ENCODE measurements at regions not wholly inside any gene's neighbourhood (a gene's known extent, or its start where the extent isn't known, plus 50 kb on each side); places are given as distances from the start of the nearest gene placed in this dataset.

- no peak for DNase-seq
- Histone ChIP-seq H3K4me1 (ENCODE audit: insufficient read depth) (no peaks in the 10 kb centered on the region), H3K27ac (no peak overlapping the region)
These were observed 176.4 kb downstream of the TTC32 start for GRCh38 chr2:19725392-19725791.

DNA sequence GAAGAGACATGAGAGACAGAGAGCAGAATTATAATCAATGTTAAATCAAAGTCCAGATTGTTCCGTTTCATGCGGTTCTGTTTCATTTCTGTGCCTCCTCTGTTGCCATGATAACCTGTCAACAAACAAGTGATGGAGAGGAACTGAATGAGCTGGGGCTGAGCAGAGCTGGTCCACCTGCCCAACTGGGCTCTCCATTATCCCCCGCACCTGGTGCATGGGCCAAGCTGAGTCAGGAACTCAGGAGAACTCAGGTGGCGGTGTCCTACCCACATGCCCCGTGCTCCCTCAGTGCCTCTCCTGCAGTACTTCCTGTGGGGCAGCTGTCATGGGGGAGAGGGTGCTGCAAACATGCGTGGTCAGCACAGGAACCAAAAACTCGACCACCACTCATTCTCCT is 178.8 kb downstream of the TTC32 start:
- H3K36me3 ChIP-seq: no peaks in the 10 kb centered on the region
- WGBS, 3 donors: 87% methylated on average over 7 of the region's 7 CpGs
- no peak overlapping the region for H3K4me3 ChIP-seq
- intact Hi-C loops (cut with DNase I): no loop called here
- no peak overlapping the region for H3K27ac ChIP-seq
- H3K27me3 ChIP-seq: no peaks in the 10 kb centered on the region
- DNase-seq: no peak
- TF ChIP-seq CTCF (IDR thresholded peaks at IDR 0.05) (no peak), POLR2A (IDR thresholded peaks at IDR 0.05) (no peak), EP300 (IDR thresholded peaks at IDR 0.05) (no peak)
- H3K4me1 ChIP-seq (ENCODE audit: insufficient read depth): no peaks in the 10 kb centered on the region
- H3K9me3 ChIP-seq: no peaks in the 10 kb centered on the region

More at GRCh38 chr2:19725392-19725791, 176.4 kb downstream of the TTC32 start:
- TF ChIP-seq EP300 (IDR thresholded peaks at IDR 0.05) (no peak), CTCF (IDR thresholded peaks at IDR 0.05) (no peak), POLR2A (IDR thresholded peaks at IDR 0.05) (no peak)
- Histone ChIP-seq H3K9me3 (no peaks in the 10 kb centered on the region), H3K36me3 (no peaks in the 10 kb centered on the region), H3K27me3 (no peaks in the 10 kb centered on the region), H3K4me3 (no peak overlapping the region)
- WGBS, 3 donors: 87 to 92% (median 90%) methylated on average over 4 of the region's 4 CpGs
- intact Hi-C loops (cut with DNase I): no loop called here

DNA sequence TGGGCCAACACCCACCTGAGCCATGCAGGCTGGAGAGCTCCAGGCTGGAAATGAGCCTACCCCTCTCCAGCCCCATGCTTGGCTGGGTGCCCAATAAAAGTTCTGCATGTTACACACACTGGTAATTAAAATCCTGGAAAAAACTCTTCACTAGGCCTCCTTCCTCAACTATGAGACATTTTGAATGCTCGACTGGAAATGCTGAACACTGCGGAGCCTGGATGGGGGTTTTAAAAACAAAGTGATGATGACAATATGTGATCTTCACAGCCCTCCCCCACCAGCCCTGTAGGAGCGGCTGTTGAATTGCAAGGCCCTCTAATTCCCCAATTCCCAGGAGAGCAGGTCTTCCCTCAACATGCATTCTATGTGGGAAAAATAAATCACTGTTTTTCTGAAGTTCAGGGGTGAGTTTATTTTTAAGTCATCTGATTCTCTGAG is 179.2 kb downstream of the TTC32 start:
- Histone ChIP-seq H3K9me3 (no peaks in the 10 kb centered on the region), H3K4me3 (no peak overlapping the region), H3K4me1 (ENCODE audit: insufficient read depth) (no peaks in the 10 kb centered on the region), H3K27ac (no peak overlapping the region), H3K27me3 (no peaks in the 10 kb centered on the region), H3K36me3 (no peaks in the 10 kb centered on the region)
- TF ChIP-seq CTCF (IDR thresholded peaks at IDR 0.05): no peak
- TF ChIP-seq POLR2A (IDR thresholded peaks at IDR 0.05): no peak
- intact Hi-C loops (cut with DNase I): no loop called here
- 59 to 70% (median 65%) methylated on average over 3 of the region's 3 CpGs for WGBS, 3 donors
- no peak for DNase-seq

- no peak for DNase-seq
- WGBS, 3 donors: 92 to 96% (median 94%) methylated on average over 5 of the region's 5 CpGs
- no peaks in the 10 kb centered on the region for H3K9me3 ChIP-seq
- no peak overlapping the region for H3K4me3 ChIP-seq
- no peak overlapping the region for H3K27ac ChIP-seq
- no peak for TF ChIP-seq EP300 (IDR thresholded peaks at IDR 0.05)
- TF ChIP-seq CTCF (IDR thresholded peaks at IDR 0.05): no peak
- no peak for TF ChIP-seq POLR2A (IDR thresholded peaks at IDR 0.05)
- intact Hi-C loops (cut with DNase I): no loop called here
- no peaks in the 10 kb centered on the region for H3K27me3 ChIP-seq
- no peaks in the 10 kb centered on the region for H3K36me3 ChIP-seq
- no peaks in the 10 kb centered on the region for H3K4me1 ChIP-seq (ENCODE audit: insufficient read depth)
These were observed 181.5 kb downstream of the TTC32 start for GRCh38 chr2:19720306-19720705.

- no peak for DNase-seq
- Histone ChIP-seq H3K27ac (no peak overlapping the region), H3K27me3 (no peaks in the 10 kb centered on the region), H3K36me3 (no peaks in the 10 kb centered on the region), H3K9me3 (no peaks in the 10 kb centered on the region), H3K4me1 (ENCODE audit: insufficient read depth) (no peaks in the 10 kb centered on the region), H3K4me3 (no peak overlapping the region)
- WGBS, 3 donors: 88 to 91% (median 91%) methylated on average over 5 of the region's 5 CpGs
- TF ChIP-seq POLR2A (IDR thresholded peaks at IDR 0.05) (no peak), CTCF (IDR thresholded peaks at IDR 0.05) (no peak)
- intact Hi-C loops (cut with DNase I): no loop called here
These were observed 182.2 kb downstream of the TTC32 start for GRCh38 chr2:19719540-19719939.
